HG03103 (cell line): ENCODE measurements at regions not wholly inside any gene's neighbourhood (a gene's known extent, or its start where the extent isn't known, plus 50 kb on each side); places are given as distances from the start of the nearest gene placed in this dataset.

Experiments used
- ATAC-seq: cut with Tn5 transposase; IDR thresholded peaks from one replicate; pipeline ENCODE4 v1.9.1; 2021; ENCODE audit warnings: low read depth; ENCODE audit not compliant: unreplicated experiment

- ATAC-seq = no peak
Observed at GRCh38 chr18:41842886-41843285, 112.1 kb upstream of the PIK3C3 start.

DNA sequence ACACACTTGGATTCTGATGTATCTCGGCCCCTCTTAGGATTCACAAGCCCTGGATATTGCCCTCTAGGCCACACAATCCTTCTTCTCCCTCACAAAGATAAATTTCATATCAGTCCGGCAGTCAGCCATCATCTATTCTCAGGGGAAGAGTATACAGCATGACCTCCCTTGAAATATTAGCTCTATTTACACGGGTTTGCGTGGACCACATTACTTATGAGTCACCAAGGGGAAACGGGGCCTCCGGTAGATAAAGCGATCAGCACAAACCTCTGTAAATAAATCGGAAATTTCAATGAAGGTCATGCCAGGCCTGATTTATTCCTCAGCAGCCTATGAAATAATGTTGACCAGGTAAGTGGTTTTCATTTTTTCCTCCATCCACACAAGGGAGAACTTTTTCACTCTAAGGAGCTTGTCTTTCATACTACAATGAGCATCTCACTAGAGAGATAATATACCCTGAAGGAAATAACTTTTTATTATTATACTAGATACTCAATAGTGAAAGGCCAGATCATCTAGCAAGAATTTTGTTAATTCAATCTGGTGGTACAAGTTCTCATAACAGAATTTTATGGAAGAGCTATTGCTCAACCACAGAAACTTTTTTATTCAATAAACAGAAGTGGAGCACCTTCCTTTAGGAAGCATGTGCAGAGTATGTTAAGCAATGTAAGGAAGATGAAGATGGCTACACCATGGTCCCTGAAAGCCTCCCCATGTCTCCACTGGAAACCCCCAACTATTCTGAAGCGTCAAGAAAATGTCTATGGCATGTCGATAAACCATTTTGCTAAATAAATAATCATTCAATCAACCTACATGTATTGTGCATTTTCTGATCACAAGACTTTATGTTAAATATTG lies 125.2 kb upstream of the PIK3C3 start:
- ATAC-seq = no peak

GRCh38 chr18:41828137-41828536 lies 126.9 kb upstream of the PIK3C3 start:
- no peak for ATAC-seq

DNA sequence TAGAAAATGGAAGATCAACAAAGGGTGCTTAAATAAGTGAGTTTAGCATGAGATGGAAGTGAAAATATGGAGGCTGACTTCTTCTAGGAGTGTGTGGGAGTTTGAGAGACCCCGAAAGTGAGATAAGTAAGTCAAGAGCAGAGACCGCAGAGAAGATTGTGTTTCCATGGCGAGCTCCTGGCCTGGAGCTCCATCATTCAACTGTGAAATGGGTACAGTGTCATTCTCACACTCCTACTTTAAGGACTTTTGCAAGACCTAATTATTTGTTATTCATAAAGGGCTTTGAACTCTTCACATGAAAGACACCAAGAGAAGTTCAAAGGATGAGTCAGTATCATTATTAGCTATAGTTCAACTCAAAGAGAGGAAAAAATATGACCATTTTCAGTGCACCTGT lies 134.2 kb upstream of the PIK3C3 start:
- ATAC-seq = no peak

DNA sequence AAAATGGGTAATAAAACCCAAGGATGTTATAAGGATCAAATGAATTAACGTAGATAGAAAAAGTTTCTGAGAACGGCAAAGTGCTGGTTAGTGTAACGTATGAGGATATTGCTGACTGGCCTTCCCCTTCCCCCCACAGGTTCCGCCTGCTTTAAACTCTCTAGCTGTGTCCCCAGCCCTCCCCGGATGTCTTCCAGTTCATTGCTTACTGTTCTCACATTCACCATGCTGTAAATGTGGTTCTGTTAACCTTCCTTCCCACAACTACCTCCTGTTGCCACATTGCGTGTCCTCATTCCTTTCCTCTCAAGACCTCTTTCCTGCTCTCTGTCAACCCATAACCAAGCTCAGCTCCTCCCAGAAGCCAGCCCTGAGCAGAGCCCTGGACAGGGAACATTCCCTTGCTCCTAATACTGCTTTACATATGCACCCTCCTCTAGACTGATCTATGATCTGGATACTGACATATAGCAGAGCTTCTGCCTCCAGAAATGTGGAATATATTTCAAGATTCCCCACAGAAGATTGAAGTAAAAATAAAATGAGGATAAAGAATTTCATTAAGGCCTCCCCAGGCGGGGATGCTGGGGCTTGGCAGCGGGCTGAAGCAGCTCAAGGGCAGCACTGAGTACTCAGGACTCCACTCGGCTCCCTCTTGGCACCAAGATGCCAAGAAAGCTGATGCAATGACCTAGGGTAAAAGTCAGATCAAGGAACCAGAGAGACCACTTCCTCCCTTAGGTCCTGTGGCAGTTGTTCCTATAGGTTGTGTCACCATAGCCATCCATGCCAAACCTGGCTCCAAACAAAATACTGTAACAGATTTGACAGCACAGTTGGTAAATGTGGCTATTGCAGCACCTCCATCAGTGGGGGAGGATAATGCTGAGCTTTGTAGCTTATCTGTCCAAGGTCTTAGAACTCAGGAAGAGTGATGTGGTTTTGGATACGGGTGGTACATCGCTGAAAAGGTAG lies 136.4 kb upstream of the PIK3C3 start:
- no peak for ATAC-seq

- ATAC-seq = no peak
Observed at GRCh38 chr18:41814651-41815050, 140.4 kb upstream of the PIK3C3 start.

- no peak for ATAC-seq
Observed at GRCh38 chr18:41809652-41810051, 145.4 kb upstream of the PIK3C3 start.

- no peak for ATAC-seq
Observed at GRCh38 chr18:41805341-41805740, 149.7 kb upstream of the PIK3C3 start.

DNA sequence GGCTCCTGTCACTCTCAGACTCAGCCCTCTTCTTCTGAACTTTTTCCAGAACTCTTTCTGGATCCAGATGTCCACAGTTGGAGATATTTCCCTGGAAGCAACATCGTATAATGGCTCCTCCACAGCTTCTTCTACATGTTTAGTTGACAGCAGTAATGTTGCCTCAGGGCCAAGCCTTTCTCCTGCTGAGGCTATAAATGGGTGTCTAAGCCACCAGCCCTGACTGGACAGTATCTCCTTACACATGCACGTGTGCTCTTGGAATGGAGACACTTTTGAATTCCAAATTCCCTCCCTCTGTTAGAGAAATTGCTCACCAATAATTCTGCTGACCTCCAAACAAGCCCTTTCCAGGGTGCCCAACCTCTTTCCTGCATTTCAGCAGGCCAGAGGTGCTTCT lies 156.2 kb upstream of the PIK3C3 start:
- no peak for ATAC-seq

DNA sequence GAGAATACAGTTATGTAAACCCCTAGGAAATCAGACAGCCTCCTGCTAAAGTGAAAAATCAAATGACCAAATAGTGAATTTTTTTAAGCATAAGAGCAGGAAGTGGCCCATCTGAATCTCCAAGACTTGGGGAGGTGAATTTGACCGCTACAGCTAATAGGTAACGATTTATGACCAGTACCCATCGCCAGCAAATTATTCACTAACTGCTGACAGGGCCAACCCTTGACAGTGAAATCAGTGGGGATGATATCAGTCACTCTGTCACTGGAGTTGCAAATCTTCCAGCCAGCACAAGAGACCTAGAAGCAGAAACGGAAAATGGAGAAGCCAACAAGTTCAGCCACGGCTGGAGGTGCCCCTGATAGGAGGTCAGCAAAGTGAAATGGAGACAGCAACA lies 164.3 kb upstream of the PIK3C3 start:
- no peak for ATAC-seq

GRCh38 chr18:41789001-41789400 lies 166.0 kb upstream of the PIK3C3 start:
- ATAC-seq = no peak

GRCh38 chr18:41783879-41784278 lies 171.2 kb upstream of the PIK3C3 start:
- ATAC-seq = no peak

DNA sequence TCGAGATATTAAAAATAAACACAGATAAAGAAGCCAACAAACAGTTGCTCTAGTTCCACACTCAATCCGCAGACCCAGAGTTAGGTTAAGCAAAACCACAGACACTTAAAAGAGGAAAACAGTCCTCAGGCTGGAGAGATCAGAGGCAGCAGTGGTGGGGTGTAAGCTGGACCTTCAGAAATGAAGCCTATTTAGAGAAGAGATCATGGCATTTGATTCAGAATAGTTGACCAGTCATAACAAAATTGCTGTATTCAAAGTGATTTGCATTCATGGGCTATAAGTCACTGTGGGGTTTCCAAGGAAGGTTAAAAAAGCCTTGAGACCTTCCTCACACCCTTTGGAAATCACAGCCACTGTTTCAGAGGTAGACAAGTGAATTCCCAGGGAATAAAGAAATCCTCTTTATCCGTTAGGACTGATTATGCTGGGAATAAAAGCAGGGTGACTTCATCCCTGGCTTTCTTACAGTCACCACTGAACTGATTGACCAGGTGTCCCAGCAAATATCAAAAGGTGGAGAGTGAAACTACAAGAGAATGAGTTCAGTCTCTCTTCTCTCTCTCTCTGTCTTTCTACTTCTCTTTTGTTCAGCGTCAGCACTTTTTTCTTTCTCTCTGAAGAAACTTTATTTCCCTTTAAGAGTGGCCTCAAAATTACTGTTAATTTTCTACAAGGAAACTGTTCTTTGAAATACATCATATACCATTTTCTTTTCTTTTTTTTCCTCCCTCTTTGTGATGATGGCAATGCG lies 171.8 kb upstream of the PIK3C3 start:
- no peak for ATAC-seq

- no peak for ATAC-seq
Observed at GRCh38 chr18:41771973-41772372, 183.1 kb upstream of the PIK3C3 start.

- no peak for ATAC-seq
Observed at GRCh38 chr18:41769265-41769664, 185.8 kb upstream of the PIK3C3 start.

DNA sequence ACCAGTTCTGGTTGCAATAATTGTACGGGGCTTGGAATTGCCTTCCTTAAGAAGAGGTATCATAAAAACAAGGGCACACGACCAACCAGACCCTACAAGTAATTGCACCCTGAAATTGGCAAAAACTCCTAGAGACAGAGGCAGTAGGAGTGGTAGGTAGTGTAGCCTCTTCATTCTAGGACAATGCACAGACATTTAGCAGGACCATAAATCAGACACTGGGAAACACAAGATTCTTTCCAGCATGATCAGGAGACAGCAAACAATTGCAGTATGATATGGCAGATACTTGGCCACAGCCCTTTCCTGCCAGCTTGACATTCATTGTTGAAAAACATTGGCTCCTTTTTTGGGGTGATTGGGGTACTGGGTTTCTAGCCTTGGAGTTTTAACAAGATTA lies 186.6 kb upstream of the PIK3C3 start:
- ATAC-seq = no peak

DNA sequence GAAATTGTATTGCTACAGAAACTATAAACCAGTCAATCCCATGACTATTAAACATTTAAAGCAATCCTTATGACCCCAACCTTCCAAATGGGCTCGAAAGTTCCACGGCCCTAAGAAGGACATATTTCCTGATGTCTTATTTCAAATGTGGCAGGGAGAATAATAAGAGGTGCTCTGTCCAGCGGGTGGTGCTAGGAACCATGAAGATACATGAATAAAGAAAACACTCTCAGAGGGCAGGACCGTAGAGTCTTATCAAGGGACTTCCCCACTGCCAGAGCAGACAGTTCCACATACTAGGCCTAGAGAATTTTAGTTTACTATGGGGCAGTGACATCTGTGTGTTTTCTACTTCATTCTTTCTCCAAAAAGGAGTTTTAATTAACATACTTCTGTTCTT lies 187.1 kb upstream of the PIK3C3 start:
- no peak for ATAC-seq

DNA sequence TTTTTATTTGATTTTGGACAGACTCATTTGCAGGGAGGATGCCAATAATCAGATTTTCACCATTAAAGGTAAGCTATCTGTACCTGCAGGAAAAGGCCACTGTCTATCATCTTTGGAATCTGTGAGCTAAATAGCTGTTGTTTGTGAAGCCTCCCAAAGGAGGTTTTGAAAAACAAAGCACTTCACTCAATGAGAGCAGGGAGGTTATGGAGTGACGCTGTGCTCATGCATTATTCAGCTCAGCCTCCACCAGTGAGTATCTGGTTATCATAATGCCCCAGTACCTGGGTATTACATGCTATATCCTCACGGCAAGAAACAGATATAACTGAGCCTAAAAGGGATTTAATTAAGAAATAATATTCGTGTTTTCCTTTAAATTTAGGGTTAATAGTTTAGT lies 189.6 kb upstream of the PIK3C3 start:
- no peak for ATAC-seq

- ATAC-seq = no peak
Observed at GRCh38 chr18:41763361-41763760, 191.7 kb upstream of the PIK3C3 start.

DNA sequence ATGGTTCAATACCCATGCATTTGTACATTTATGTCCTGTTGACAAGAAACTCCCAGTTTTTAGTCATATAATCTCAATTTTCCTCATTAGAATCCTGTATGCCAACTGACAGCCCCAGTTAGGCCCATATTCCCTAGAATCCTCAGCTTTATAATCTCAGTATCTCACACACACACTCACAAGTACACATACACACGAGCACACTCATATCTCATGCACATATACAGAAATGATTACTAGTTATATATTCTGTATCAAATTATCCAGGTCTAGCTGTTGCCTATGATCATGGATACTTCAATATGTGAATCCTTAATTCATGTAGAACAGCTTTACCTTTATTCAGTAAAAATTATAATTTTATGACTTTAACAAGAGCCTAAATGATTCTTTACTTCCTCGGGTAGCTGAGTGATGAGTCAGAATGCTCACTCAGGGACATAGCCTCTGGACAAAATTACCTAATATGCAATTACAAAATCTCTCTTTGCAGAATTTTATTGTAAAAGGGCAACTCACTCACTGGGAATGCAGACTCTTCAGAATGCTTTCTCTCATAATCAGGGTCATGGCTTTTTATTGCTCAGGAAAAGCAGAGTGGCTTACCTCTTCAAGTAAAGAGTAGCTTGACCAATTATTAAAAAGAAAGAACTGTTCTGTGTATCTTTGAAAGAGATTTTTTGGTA lies 193.6 kb upstream of the PIK3C3 start:
- no peak for ATAC-seq
